ENCODE measurements at regions not wholly inside any gene's neighbourhood (a gene's known extent, or its start where the extent isn't known, plus 50 kb on each side); places are given as distances from the start of the nearest gene placed in this dataset.
"Not testable (repeated sequence)": the region's sequence is repeated elsewhere in the genome, so short reads cannot be mapped to it uniquely, and the experiment has no call there.

GRCh38 chr3:130151555-130151954 lies 69.9 kb downstream of the ALG1L2 start:
- not testable (repeated sequence) for DNase-seq

- DNase-seq: not testable (repeated sequence)
Measured at GRCh38 chr3:130153247-130153646, 71.6 kb downstream of the ALG1L2 start.

- not testable (repeated sequence) for DNase-seq
Measured at GRCh38 chr3:130155464-130155863, 73.8 kb downstream of the ALG1L2 start.

- DNase-seq: not testable (repeated sequence)
Measured at GRCh38 chr3:130166856-130167255, 85.2 kb downstream of the ALG1L2 start.

GRCh38 chr3:130175195-130175594 lies 93.6 kb downstream of the ALG1L2 start:
- not testable (repeated sequence) for DNase-seq

- not testable (repeated sequence) for DNase-seq
Measured at GRCh38 chr3:130176476-130177256, 95.0 kb downstream of the ALG1L2 start.

- DNase-seq: not testable (repeated sequence)
Measured at GRCh38 chr3:130178835-130179234, 97.2 kb downstream of the ALG1L2 start.

GRCh38 chr3:130179353-130179970 lies 97.8 kb downstream of the ALG1L2 start:
- not testable (repeated sequence) for DNase-seq

GRCh38 chr3:130182475-130182874 lies 100.8 kb downstream of the ALG1L2 start:
- DNase-seq: not testable (repeated sequence)

GRCh38 chr3:130183689-130184088 lies 102.1 kb downstream of the ALG1L2 start:
- not testable (repeated sequence) for DNase-seq

- not testable (repeated sequence) for DNase-seq
Measured at GRCh38 chr3:130184152-130185024, 102.8 kb downstream of the ALG1L2 start.

GRCh38 chr3:130201272-130201671 lies 119.6 kb downstream of the ALG1L2 start:
- DNase-seq: not testable (repeated sequence)

- DNase-seq: not testable (repeated sequence)
Measured at GRCh38 chr3:130203633-130204032, 122.0 kb downstream of the ALG1L2 start.

- DNase-seq: no peak
Measured at GRCh38 chr3:130227540-130227939, 117.9 kb upstream of the COL6A5 start.

GRCh38 chr3:130242850-130243569 lies 102.5 kb upstream of the COL6A5 start:
- no peak for DNase-seq

GRCh38 chr3:130243808-130244207 lies 101.7 kb upstream of the COL6A5 start:
- no peak for DNase-seq

- DNase-seq: no peak
Measured at GRCh38 chr3:130250982-130251381, 94.5 kb upstream of the COL6A5 start.

- no peak for DNase-seq
Measured at GRCh38 chr3:130255442-130255841, 90.0 kb upstream of the COL6A5 start.

- no peak for DNase-seq
Measured at GRCh38 chr3:130256821-130257340, 88.6 kb upstream of the COL6A5 start.

- no peak for DNase-seq
Measured at GRCh38 chr3:130258532-130258952, 86.9 kb upstream of the COL6A5 start.

GRCh38 chr3:130259166-130259874 lies 86.2 kb upstream of the COL6A5 start:
- DNase-seq: no peak

- no peak for DNase-seq
Measured at GRCh38 chr3:130260918-130261317, 84.6 kb upstream of the COL6A5 start.
